Stimulated activated CD8-positive, alpha-beta memory T cell treated with anti-CD3 and anti-CD28 coated beads, Interleukin-15, amount 100 ng/mL, for 24 hours (primary cell): ENCODE measurements at regions not wholly inside any gene's neighbourhood (a gene's known extent, or its start where the extent isn't known, plus 50 kb on each side); places are given as distances from the start of the nearest gene placed in this dataset.

Source experiments
- DNase-seq: peaks from one replicate; pipeline ENCODE4 v3.0.0-alpha.2; 2020; ENCODE audit warnings: low read depth

DNA sequence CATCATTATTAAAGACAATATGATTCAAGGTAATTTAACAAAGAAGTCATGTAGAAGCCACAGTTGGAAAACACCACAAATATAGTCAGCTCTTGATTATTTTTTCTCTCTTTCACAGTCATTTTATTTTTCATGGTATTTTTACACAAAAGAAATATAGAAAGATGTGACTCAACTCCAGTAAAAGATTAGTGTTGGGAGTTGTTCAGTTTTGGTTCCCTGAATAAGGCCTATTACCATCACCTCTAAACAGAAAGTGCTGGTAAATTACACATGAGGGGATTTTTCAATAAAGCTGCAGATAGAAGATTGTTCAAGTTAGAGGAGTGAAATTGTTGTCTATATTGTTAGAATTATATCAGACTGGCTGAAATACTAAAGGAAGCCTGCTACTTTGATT lies 107.0 kb downstream of the DDIT4L start:
- no peak for DNase-seq

- no peak for DNase-seq
Observed at GRCh38 chr4:100082852-100083251, 107.4 kb downstream of the DDIT4L start.

GRCh38 chr4:100081491-100081890 lies 108.8 kb downstream of the DDIT4L start:
- no peak for DNase-seq

DNA sequence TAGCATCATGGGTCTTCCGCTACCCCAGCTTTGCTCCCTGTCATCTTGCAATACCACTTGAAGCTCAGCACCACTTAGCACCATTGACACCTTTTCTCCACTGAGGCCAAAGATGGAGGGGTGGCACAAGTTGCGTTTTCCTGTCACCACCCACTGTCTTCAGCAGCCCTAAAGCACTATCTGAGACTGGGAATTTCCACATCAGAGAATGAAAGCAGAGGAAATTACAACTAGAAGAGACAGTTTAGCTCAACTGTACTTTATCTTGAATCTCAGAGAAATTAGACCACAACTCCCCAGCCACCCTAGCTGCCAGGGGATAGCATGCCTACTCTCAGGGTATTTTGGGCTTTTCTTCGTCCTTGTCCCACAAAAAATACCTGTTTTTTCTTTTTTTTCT lies 111.0 kb downstream of the DDIT4L start:
- no peak for DNase-seq

GRCh38 chr4:100076753-100077152 lies 113.5 kb downstream of the DDIT4L start:
- no peak for DNase-seq

DNA sequence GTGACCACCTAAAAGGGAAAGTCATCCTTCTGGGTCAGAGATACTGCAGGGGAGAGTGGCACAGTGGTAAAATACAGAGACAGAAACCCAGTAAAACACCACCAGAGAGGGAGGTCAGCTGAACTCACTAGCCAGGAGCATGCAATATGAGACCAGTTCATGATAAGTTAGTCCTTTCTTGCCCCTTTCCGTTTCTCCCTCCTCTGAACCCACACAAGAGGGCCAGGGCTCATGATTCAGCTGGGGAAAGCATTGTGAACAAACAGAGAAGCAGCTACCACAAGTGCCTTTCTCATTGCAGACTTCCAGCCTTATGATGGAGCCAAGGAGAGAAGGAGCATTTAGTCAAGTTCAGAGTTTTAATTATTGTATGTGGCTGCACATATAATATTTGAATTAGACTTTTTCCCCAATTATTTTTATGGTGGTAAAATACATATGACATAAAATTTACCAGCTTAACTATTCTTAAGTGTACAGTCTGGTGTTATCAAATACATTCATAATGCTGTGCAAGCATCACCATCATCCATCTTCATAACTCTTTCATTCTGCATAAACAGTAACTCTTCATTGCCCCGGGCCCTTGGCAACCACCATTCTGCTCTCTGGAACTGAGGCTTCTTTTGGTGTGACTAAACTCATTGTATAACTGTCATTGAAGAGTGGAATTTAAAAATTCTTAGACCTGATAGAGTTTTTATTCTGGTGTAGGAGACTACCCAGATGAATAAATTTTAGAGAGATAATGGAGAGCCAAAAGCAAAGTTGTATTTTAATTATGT lies 114.6 kb downstream of the DDIT4L start:
- DNase-seq = no peak

- no peak for DNase-seq
Observed at GRCh38 chr4:100075056-100075455, 115.2 kb downstream of the DDIT4L start.

DNA sequence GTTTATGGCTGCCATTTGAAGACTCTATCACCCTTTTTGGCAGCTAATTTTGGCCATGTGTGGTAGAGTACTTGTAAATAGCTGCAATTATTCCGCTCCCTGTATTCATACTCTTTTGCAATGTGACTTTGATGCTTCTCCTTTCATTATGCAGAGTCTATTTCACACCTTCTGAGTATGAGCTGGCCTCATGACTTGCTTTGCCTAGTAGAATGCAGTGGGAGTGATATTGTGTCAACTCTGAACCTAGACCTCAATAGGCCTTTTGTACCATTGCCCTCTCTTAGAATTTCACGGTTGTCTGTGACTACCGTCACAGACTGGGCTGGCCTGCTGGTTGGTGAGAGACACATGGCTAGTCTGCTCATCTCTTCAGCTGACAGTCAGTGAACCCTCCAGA lies 118.8 kb downstream of the DDIT4L start:
- DNase-seq = no peak

DNA sequence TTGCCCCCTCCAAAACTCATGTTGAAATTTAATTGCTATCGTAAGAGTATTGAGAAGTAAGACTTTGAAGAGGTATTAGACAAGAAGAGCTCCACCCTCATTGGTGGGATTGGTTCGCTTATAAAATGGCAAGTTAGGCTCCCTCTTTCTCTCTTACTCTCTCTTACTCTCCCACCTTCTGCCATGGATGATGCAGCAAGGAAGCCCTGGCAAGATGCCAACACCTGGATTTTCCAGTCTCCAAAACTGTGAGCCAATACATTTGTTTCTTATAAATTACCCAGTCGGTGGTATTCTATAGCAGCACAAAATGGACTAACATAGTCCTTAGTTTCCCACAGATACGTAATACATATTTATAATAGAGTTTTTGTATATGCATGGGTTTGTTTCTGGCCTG lies 119.4 kb downstream of the DDIT4L start:
- no peak for DNase-seq

GRCh38 chr4:100069207-100069606 lies 119.1 kb upstream of the H2AZ1 start:
- DNase-seq = no peak

- DNase-seq = no peak
Observed at GRCh38 chr4:100067255-100067654, 117.2 kb upstream of the H2AZ1 start.

DNA sequence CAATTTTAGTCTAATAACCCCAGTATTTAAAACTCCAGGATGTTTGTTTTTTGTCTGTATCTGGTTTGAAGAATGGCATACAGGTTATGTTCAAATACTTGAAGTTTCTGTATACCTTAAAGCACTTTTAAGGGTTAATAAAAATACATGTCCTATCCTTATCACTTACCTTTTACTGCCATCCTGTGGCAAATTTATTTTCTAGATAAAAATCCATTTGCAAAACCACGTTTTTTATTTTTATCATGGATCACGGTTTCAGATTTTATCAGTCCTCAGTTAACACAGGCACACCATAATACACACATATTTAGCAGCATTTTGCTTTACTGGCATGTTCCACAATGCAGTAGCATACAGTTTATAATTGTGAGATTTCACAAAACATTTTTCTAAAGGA lies 113.3 kb upstream of the H2AZ1 start:
- no peak for DNase-seq

- DNase-seq = no peak
Observed at GRCh38 chr4:100062921-100063320, 112.8 kb upstream of the H2AZ1 start.

- DNase-seq = no peak
Observed at GRCh38 chr4:100061835-100062234, 111.8 kb upstream of the H2AZ1 start.

- no peak for DNase-seq
Observed at GRCh38 chr4:100060765-100061416, 110.8 kb upstream of the H2AZ1 start.

DNA sequence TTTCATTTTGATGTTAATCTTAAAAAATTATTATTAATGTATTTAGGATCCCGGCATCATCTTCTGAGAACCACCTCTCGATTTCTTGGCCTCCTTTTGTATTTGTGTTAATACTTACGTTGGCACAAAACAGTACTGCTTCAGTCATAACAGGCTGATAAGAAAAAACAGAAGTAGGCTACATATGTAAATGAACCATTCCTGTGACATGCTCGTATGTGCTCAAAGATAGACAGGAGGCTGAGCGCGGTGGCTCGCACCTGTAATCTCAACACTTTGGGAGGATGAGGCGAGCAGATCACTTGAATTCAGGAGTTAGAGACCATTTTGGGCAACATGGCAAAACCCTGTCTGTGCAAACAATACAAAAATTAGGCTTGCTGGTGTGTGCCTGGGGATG lies 109.4 kb upstream of the H2AZ1 start:
- DNase-seq = no peak

GRCh38 chr4:100056701-100057100 lies 106.6 kb upstream of the H2AZ1 start:
- DNase-seq = no peak

- DNase-seq = no peak
Observed at GRCh38 chr4:100054071-100054470, 104.0 kb upstream of the H2AZ1 start.

DNA sequence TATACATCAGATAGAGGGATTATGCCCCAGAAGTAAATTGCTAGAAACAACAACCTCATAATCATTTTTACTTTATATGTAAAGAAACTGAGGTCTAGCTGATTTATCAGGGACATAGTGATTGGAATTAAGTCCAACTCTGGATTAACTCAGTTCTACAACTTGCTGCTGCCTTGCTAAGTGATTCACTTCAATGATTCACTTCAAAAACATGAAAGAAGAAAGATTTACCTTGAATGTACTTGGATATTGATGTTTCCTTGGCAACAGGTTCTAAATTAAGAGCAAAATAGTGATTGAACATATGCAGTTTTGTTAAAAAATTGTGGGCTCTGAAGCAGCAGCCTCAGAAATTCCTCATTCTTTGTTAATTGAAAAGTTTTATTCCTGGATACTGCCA lies 99.8 kb upstream of the H2AZ1 start:
- DNase-seq = no peak

GRCh38 chr4:100042711-100043110 lies 92.6 kb upstream of the H2AZ1 start:
- DNase-seq = no peak

DNA sequence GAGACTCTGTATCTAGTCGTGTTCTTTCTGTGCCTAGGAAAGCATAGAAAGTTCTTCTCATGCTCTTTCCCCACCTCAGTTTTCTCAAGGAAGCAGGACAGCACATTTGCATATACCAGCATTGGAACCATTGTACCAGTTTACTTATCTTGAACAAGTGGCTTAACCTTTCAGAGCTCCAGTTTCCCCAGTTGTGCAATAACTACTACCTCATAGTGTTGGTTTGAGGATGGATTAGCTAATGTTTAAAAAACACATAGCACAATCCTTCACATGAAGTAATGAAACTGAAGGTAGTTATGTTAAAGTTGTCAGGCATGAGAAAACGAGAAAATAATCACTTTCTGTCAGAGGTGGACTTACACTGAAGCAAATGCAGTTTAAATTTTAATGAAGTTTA lies 92.2 kb upstream of the H2AZ1 start:
- DNase-seq = no peak

DNA sequence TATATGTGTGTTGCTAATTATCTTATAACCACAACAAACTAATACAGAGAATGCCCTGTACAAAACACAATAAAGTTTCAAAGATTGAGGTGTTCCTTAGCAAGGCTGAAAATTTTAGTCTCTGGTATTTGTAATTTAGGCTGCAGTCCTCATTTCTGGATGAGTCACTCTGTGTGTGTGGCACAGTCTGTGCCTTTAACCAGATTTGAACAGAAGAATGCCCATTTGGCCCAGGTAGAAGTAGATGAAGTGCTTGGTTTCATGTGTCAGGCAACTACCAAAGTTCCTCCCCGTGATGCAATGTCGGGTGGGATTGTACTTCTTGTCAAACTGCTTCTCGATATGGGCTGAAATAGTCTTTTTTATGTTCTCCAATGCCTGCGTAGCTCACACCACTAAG lies 91.6 kb upstream of the H2AZ1 start:
- DNase-seq = no peak

- DNase-seq = no peak
Observed at GRCh38 chr4:100034023-100034664, 84.1 kb upstream of the H2AZ1 start.
